GM18909 (cell line): ENCODE measurements at regions not wholly inside any gene's neighbourhood (a gene's known extent, or its start where the extent isn't known, plus 50 kb on each side); places are given as distances from the start of the nearest gene placed in this dataset.

Source experiments
- ATAC-seq: cut with Tn5 transposase; IDR thresholded peaks from one replicate; pipeline ENCODE4 v1.9.1; 2021; ENCODE audit warnings: mild to moderate bottlenecking; ENCODE audit not compliant: unreplicated experiment, poor library complexity

- no peak for ATAC-seq
Observed at GRCh38 chr17:72434581-72434980, 313.8 kb downstream of the SOX9 start.

- no peak for ATAC-seq
Observed at GRCh38 chr17:72434991-72435618, 314.3 kb downstream of the SOX9 start.

DNA sequence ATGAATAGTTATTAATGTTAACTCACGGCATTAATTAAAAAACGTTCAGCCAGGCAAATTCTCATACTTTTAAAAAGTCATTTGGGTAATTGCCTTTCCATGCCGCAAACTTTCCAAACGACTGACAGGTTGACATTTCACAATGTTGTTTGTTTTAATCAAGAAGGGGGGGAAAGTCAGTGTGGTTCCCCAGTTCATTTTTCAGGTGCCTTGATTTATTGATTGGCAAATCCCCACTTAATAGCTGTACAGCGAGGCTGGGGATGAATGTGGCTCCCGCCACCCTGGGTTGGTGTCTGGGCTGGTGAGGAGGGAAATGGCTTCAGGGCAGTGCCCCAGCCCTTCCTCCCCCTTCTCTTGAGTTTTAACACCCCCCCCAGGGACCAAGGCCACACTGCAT is 318.0 kb downstream of the SOX9 start:
- no peak for ATAC-seq

- ATAC-seq, result no peak
Observed at GRCh38 chr17:72439893-72440502, 319.2 kb downstream of the SOX9 start.

- no peak for ATAC-seq
Observed at GRCh38 chr17:72440961-72441360, 320.1 kb downstream of the SOX9 start.

- ATAC-seq, result no peak
Observed at GRCh38 chr17:72441909-72442308, 321.1 kb downstream of the SOX9 start.

- no peak for ATAC-seq
Observed at GRCh38 chr17:72444517-72445054, 323.8 kb downstream of the SOX9 start.

DNA sequence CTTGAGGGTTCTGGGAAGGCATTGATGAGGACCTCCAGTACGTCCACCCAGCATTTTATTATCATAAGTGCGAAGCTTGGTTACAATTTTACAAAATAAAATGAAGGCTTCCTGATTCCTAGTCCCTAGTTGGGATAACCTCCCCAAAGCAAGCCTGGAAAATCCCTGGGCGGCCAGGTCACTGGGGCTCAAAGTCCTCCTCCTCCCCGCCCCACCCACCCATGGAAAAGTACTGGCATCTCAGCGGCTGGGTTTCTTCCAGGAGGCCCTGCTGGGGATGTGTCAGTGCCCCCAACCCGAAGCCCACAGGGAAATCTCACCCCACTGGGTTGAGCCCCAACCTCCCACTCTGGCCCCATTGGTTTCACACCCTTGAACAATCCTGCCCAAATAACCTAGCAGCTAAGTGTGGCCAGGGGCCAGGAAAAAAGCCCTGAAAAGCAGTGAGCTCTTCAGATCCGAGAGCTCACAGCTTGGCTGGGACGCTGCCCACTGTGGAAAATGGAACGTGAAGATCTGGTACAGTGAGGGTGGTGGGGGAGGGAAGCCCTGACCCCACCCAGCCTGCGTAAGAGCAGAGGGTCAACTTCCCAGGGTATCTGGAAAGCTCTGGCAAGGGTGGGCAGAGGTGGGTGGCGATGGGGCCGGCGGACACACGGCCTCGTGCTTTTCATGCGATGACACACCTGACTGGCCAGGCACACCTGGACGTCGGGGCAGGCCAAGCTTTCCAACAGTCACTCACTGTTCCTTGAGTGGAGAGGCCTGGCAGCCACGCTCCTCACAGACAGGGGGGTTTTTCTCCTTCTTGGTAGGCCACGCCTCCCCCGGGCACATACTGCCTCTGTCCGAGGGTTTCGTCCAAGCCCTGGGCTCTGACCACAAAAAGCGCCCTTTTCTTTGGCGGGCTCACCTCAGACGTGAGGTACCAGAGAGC is 324.5 kb downstream of the SOX9 start:
- no peak for ATAC-seq

- no peak for ATAC-seq
Observed at GRCh38 chr17:72446118-72446517, 325.3 kb downstream of the SOX9 start.

DNA sequence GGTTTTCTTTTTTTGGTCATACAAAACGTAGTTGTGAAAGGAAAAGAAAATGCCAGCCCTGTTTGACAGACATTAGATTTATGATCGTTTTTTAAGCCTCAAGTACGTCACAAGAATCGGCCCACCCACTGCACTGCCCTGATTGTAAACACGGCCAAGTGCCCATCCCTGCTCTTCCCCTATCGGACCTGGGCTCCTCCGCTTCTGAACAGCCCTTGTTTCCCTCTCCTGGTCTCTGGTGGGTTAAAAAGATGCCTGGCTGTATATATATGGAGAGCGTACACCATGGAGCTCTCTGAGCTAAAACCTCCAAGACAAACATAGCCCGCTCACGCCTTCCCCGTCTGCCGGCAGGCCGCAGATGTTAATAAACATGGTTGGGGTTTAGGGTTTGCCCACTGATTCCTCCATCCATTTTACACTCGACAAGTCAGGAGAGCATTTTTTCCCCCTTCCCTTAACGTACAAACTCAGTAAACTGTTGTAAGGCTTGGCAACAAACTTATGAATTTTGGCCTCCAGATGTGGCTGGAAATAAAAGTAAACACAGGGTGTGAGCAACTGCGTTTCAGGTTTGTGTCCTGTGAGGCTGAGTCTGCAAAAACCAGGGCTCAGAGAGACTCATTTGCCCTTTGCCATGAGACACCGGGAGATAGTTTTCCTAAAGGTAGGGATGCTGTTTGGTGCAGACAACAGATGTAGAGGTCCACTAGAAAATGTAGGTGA is 325.9 kb downstream of the SOX9 start:
- ATAC-seq, result no peak

- ATAC-seq, result no peak
Observed at GRCh38 chr17:72447251-72447640, 326.4 kb downstream of the SOX9 start.

- no peak for ATAC-seq
Observed at GRCh38 chr17:72448019-72448418, 327.2 kb downstream of the SOX9 start.

DNA sequence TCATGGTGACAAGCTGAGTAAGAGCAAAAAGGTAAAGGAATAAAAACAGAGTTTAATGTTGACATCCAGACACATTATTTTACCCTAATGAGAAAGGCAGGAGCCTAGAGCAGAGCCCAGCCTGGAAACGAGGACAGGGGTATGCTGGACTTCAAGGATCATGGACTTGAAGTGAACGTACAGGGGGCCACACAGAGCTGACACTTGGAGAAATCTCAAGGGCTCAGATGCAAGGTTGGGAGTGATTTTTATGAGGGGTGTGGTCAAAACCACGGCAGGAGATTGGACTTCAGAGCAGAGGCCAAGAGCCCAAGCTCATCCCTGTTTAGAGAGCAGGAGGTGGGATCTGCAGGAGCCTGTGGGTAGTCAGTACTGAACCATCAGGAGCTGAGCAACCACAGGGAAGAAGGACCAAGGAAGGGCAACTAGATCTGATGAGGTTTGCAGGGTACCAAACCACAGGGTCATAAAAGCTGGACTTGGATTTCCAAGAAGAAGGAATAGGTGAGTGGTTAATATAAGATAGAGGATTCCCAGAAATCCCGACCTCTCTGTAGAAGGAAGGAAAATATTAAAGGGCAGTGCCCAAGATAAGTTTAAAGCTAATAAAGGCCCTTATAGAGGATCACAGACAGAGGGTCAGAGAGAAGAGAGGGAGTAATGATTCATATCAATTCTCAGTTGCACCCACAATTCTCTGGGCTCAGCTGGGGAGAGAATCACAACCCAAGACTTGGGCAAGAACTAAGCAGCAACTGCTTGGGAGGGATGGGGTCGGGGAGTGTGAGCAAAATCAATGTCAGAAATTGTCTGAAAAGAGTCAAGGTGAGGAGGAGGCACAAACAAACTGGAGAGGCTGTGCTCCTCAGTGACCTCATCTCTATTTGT is 331.7 kb downstream of the SOX9 start:
- ATAC-seq, result no peak

GRCh38 chr17:72454342-72454741 is 333.5 kb downstream of the SOX9 start:
- ATAC-seq, result no peak

GRCh38 chr17:72455562-72455961 is 334.7 kb downstream of the SOX9 start:
- ATAC-seq, result no peak

DNA sequence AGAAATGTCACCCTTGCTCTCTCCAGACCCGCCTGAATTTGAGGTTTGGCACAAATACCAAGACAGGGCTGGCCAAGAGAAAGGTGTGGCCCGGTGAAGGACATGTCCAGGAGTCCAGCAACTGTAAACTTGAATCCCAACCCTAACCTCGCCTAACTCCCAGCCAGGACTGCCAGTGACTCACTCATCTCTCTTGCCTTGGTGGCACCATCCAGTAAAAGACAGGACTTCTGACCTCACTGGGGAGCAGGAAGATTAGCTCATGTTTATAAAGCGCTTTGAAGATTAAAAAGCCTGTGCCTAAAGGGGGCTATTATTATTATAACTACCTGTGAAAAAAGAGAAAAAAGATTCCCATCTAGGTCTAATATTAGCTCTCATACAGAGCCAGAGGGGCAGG is 335.3 kb downstream of the SOX9 start:
- ATAC-seq, result no peak

DNA sequence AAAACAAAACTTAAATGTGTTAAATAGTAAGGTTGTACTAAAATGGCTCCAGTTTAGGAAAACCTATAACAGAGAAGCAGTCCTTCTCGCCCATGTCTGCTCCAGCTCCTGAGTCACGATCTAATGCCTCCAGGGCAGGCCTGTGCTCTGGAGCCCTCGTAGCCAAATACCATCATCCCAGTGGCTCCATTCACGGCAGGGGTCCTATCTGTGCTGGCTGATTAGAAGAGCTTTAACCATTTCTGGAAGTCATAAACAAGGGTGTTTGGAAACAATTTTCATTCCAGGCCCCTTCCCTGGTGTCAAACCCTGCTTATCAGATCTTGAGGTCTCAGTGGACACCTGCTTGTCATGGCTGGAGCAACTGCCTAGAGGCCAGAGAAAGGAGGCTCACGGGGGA is 336.9 kb downstream of the SOX9 start:
- no peak for ATAC-seq

- ATAC-seq, result no peak
Observed at GRCh38 chr17:72458301-72458700, 337.5 kb downstream of the SOX9 start.

DNA sequence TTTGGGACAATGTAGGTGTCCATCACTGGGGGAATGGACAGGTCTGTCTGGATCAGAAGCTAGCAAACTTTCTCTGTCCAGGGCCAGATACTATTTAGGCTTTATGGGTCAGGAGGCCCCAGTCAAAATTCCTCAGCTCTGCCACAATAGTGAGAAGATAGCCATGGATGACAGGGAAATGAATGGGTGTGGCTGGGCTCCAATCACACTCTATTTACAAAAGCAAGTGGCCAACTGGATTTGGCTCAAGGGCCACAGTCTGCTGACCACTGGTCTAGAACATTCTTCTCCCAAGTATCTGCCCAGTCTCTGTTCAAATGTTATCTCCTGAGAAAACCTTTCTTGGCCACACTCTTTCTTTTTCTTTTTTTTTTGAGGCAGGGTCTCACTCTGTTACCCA is 339.9 kb downstream of the SOX9 start:
- no peak for ATAC-seq
